GM12874 (cell line): ENCODE measurements at regions not wholly inside any gene's neighbourhood (a gene's known extent, or its start where the extent isn't known, plus 50 kb on each side); places are given as distances from the start of the nearest gene placed in this dataset.

Experiments used
- CTCF ChIP-seq: IDR thresholded peaks from 2 replicates; pipeline ENCODE4 v1.5.1; 2011; ENCODE audit warnings: low read depth, mild to moderate bottlenecking, control low read depth, low read length, moderate library complexity; ENCODE audit not compliant: insufficient read depth

- TF ChIP-seq CTCF = no peak
Observed at GRCh38 chr7:35548291-35548690, 146.6 kb downstream of the HERPUD2 start.

DNA sequence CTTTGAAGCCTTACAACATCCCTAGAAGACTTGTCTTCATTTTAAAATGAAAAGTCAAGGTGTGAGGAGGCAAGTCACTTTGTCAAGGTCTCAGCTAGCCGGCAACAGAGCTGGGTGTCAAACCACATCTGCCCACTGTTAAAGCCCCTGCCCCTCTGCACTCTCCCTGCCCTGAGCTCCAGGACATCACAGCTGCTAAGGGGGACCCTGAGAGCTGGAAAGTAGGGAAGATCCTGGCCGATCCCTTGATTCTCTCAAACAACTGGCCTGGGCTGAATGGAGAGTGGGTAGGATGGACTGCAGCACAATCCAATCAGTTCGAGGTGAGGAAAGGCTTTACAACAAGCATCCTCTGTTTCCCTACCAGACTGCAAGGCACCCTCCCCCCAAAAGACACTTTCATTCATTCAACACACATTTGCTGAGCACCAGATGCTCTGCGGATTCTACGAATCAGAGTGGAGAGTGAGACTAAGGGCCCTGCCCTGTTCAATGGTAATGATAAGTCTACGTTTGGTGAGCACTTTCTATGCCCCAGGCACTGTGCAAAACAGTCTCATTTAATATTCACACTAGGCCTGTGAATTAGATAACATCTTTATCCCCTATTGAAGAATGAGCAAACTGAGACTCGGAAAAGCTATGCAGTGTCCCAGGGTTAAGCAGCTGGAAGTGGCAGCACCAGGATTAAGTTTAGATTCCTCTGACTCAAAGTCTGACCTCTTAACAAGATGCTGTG is 148.1 kb downstream of the HERPUD2 start:
- no peak for TF ChIP-seq CTCF

DNA sequence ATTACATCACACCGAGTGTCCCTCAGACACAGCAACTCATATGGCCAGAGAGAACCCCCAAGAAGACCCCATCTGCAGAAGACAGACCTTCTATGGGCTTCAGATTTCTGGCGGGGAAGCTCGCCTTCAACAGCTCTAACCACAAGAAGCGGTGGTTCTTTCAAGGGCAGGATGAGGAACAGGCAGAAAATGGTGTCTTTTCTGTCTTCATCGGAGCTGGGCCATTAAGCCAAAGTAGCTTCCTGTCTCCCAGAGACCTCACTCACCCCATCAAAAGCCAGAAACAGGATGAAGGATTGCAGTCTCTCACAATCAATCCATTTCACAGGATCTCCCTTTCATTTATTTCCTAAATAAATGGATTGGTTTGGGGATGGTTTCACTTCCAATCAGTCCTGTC is 149.1 kb downstream of the HERPUD2 start:
- TF ChIP-seq CTCF = no peak

- TF ChIP-seq CTCF = no peak
Observed at GRCh38 chr7:35544028-35544742, 150.8 kb downstream of the HERPUD2 start.

GRCh38 chr7:35537067-35538023 is 157.6 kb downstream of the HERPUD2 start:
- peak; percentile 97 for TF ChIP-seq CTCF

DNA sequence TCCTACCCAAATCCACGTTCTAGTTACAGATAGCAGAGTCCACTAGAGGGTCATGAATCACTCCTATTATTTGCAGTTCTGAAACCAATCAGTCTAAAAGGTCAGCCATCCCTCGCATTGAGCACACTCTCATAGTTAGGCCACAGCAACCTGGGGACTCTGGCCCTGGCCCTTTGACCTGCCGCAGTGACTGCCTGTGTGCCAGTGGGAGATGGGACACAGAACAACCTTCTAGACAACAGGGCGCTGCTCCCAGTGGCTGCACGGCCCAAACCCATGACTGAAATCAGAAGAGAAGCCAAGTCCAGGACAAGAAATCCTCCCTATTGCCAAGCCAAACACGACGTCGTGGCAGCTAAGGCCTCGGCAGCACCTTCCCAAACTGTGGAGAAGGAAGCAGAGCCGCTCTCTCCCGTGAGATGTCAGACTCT is 158.5 kb downstream of the HERPUD2 start:
- TF ChIP-seq CTCF = no peak

DNA sequence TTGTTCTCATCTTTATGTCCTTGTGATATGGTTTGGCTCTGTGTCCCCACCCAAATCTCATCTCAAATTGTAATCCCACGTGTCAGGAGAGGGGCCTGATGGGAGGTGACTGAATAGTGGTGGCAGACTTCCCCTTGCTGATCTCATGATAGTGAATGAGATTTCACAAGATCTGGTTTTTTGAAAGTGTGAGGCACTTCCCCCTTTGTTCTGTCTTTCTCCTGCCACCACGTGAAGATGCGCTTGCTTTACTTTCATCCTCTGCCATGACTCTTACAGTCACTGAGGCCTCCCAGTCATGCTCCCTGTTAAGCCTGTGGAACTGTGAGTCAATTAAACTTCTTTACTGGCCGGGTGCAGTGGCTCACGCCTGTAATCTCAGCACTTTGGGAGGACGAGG is 161.0 kb downstream of the HERPUD2 start:
- no peak for TF ChIP-seq CTCF
